ENCODE measurements at regions not wholly inside any gene's neighbourhood (a gene's known extent, or its start where the extent isn't known, plus 50 kb on each side); places are given as distances from the start of the nearest gene placed in this dataset.

DNA sequence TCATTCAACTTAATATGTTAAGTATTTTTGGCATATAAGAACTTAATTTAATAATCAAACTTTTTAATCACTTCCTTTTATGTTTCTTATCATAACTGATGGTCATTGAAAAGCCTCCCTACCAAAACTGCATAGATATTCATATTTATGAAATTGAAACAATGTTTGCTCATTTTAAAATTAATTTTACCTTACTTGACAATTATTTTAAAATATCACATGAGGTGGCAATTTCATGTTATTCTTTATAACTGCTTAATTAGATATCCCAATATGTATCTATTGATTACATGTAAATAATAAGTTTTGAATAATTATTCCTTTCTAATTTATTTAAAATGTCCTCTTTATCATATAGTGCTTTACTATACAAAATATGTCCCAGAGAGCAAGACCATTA, 266.1 kb upstream of the NRIP1 start:
- intact Hi-C loops (cut with DNase I): no loop called here
- DNase-seq: no peak
- no peak for ATAC-seq

DNA sequence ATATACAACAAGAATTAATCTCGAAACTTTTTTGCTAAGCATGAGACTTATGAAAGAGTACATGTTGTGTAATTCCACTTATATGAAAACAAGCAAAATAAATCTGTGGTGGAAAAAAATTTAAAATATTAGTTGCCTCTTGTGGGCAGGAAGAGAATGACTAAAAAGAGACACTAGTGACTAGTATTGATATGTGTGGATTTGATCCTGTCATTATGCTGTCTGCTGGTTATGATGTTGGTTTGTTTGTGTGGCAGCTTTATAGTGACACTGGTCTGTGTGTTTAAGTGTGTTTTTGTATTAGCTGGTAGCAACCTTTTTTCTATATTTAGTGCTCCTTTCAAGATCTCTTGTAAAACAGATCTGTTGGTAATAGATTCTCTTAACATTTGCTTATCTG, 267.8 kb upstream of the NRIP1 start:
- DNase-seq (no peak), ATAC-seq (no peak)
- intact Hi-C loops (cut with DNase I): no loop called here
- H3K27ac ChIP-seq: no peak overlapping the region
- no peaks in the 10 kb centered on the region for H3K9me3 ChIP-seq
- H3K36me3 ChIP-seq (ENCODE audit: insufficient read depth in 1 of 2, low read depth in 1 of 2): no peaks in the 10 kb centered on the region
- H3K4me3 ChIP-seq: no peak overlapping the region
- no peaks in the 10 kb centered on the region for H3K4me1 ChIP-seq
- H3K27me3 ChIP-seq (ENCODE audit: insufficient read depth in 3 of 3, low read length in 2 of 3): no peaks in the 10 kb centered on the region
- WGBS, 3 donors: 92 to 100% (median 98%) methylated on average over 1 of the region's 1 CpG
- TF ChIP-seq, protein P1, sequence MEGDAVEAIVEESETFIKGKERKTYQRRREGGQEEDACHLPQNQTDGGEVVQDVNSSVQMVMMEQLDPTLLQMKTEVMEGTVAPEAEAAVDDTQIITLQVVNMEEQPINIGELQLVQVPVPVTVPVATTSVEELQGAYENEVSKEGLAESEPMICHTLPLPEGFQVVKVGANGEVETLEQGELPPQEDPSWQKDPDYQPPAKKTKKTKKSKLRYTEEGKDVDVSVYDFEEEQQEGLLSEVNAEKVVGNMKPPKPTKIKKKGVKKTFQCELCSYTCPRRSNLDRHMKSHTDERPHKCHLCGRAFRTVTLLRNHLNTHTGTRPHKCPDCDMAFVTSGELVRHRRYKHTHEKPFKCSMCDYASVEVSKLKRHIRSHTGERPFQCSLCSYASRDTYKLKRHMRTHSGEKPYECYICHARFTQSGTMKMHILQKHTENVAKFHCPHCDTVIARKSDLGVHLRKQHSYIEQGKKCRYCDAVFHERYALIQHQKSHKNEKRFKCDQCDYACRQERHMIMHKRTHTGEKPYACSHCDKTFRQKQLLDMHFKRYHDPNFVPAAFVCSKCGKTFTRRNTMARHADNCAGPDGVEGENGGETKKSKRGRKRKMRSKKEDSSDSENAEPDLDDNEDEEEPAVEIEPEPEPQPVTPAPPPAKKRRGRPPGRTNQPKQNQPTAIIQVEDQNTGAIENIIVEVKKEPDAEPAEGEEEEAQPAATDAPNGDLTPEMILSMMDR (IDR thresholded peaks at IDR 0.05): no peak

More for the DNA sequence above, 266.1 kb upstream of the NRIP1 start:
- H3K4me3 ChIP-seq: no peak overlapping the region
- H3K27me3 ChIP-seq (ENCODE audit: insufficient read depth in 3 of 3, low read length in 2 of 3): no peaks in the 10 kb centered on the region
- no peaks in the 10 kb centered on the region for H3K9me3 ChIP-seq
- no peaks in the 10 kb centered on the region for H3K36me3 ChIP-seq (ENCODE audit: insufficient read depth in 1 of 2, low read depth in 1 of 2)
- TF ChIP-seq, protein P1 (IDR thresholded peaks at IDR 0.05): no peak
- no peak overlapping the region for H3K27ac ChIP-seq
- H3K4me1 ChIP-seq: no peaks in the 10 kb centered on the region

DNA sequence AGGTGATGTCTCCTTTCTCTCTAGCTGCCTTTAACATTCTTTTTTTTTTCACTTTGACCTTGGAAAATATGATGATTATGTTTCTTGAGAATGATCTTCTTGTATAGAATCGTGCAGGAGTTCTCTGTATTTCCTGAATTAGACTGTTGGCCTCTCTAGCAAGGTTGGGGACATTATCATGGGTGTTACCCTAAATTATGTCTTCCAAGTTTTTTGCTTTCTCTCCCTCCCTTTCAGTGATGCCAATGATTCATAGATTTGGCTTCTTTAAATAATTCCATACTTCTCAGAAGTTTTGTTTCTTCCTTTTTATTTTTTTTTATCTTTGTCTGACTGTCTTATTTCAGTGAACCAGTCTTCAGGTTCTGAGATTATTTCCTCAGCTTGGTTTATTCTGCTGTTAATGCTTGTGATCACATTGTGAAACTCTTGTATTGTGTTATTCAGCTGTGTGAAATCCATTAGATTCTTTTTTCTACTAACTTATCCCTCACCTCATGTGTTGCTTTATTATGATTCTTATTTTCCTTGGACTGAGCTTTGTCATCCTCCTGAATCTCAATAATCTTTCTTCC, 268.4 kb upstream of the NRIP1 start:
- H3K9me3 ChIP-seq: no peaks in the 10 kb centered on the region
- DNase-seq: no peak
- H3K4me3 ChIP-seq: no peak overlapping the region
- TF ChIP-seq, protein P1 (IDR thresholded peaks at IDR 0.05): no peak
- H3K4me1 ChIP-seq: no peaks in the 10 kb centered on the region
- 42 to 69% (median 53%) methylated on average over 1 of the region's 1 CpG for WGBS, 3 donors
- H3K27ac ChIP-seq: no peak overlapping the region
- intact Hi-C loops (cut with DNase I): no loop called here
- no peaks in the 10 kb centered on the region for H3K27me3 ChIP-seq (ENCODE audit: insufficient read depth in 3 of 3, low read length in 2 of 3)
- no peak for ATAC-seq
- no peaks in the 10 kb centered on the region for H3K36me3 ChIP-seq (ENCODE audit: insufficient read depth in 1 of 2, low read depth in 1 of 2)

DNA sequence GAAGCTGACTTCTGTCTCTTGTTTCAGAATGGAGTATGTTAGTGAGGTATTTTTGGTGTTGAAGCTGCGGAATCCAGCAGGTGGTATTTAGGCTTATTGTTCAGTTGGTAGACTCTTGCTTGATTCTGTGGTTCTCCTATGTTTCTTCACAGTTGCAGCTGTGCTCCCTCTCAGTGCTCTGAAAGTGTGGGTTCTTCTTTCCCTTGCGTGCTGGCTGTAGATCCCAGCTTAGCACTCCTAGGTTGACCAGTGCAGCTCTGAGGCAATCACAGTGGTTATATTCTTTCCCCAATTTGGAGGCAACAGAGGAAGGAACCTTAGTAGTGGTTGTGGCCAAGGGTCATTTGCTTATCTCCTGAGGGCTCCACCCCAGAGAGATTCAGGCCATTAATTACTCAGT, 269.2 kb upstream of the NRIP1 start:
- Histone ChIP-seq H3K36me3 (ENCODE audit: insufficient read depth in 1 of 2, low read depth in 1 of 2) (no peaks in the 10 kb centered on the region), H3K27ac (no peak overlapping the region), H3K27me3 (ENCODE audit: insufficient read depth in 3 of 3, low read length in 2 of 3) (no peaks in the 10 kb centered on the region), H3K4me3 (no peak overlapping the region), H3K9me3 (no peaks in the 10 kb centered on the region), H3K4me1 (no peaks in the 10 kb centered on the region)
- WGBS, 3 donors: 89 to 94% (median 93%) methylated on average over 2 of the region's 2 CpGs
- DNase-seq (no peak), ATAC-seq (no peak)
- intact Hi-C loops (cut with DNase I): no loop called here
- TF ChIP-seq, protein P1 (IDR thresholded peaks at IDR 0.05): no peak

DNA sequence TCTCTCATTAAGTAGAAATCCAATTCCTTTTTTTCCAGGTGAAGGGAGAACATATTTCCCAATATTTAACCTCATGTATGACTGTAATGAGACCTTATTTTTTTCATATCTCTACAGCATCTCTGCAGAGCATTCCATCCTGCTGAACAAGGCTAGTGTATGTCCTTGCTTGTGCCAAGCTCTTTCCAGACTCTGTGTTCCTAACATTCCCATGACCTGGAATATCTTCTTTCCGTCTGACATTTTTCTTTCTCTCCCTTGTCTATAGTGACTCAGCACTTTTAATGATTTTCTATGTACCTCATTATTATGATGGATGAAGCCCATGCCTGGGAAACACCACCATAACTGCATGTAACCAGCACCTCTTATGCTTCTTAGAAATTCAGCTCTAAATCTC, 278.3 kb upstream of the NRIP1 start:
- TF ChIP-seq, protein P1 (IDR thresholded peaks at IDR 0.05): no peak
- 50 to 71% (median 61%) methylated on average over 1 of the region's 1 CpG for WGBS, 3 donors

More for the DNA sequence above, 278.3 kb upstream of the NRIP1 start:
- intact Hi-C loops (cut with DNase I): no loop called here
- Histone ChIP-seq H3K27me3 (ENCODE audit: insufficient read depth in 3 of 3, low read length in 2 of 3) (no peaks in the 10 kb centered on the region), H3K27ac (no peak overlapping the region), H3K9me3 (no peaks in the 10 kb centered on the region), H3K4me3 (no peak overlapping the region), H3K36me3 (ENCODE audit: insufficient read depth in 1 of 2, low read depth in 1 of 2) (no peaks in the 10 kb centered on the region), H3K4me1 (no peaks in the 10 kb centered on the region)
- DNase-seq: no peak
- no peak for ATAC-seq
